Hepatocyte (in vitro differentiated cells): ENCODE measurements at regions not wholly inside any gene's neighbourhood (a gene's known extent, or its start where the extent isn't known, plus 50 kb on each side); places are given as distances from the start of the nearest gene placed in this dataset.

Source experiments
- CTCF ChIP-seq: fragments of 200-600 bp; sonication (generic); IDR thresholded peaks from 2 replicates; pipeline ENCODE4 v1.5.1; 2016; ENCODE audit warnings: antibody characterized with exemption, mild to moderate bottlenecking; ENCODE audit not compliant: poor library complexity
- EZH2 ChIP-seq: fragments of 200-600 bp; sonication (generic); IDR thresholded peaks from 2 replicates; pipeline ENCODE4 v1.6.1; 2016; ENCODE audit warnings: antibody characterized with exemption, mild to moderate bottlenecking, borderline replicate concordance

- TF ChIP-seq CTCF (no peak), EZH2 (no peak)
Measured at GRCh38 chrX:42567268-42567667, 210.7 kb downstream of the PPP1R2C start.
